HG03060 (cell line): ENCODE measurements at regions not wholly inside any gene's neighbourhood (a gene's known extent, or its start where the extent isn't known, plus 50 kb on each side); places are given as distances from the start of the nearest gene placed in this dataset.
"Not testable (repeated sequence)": the region's sequence is repeated elsewhere in the genome, so short reads cannot be mapped to it uniquely, and the experiment has no call there.

Source experiments
- ATAC-seq: cut with Tn5 transposase; IDR thresholded peaks from one replicate; pipeline ENCODE4 v1.9.1; 2021; ENCODE audit warnings: low read depth, moderate number of reproducible peaks; ENCODE audit not compliant: unreplicated experiment

DNA sequence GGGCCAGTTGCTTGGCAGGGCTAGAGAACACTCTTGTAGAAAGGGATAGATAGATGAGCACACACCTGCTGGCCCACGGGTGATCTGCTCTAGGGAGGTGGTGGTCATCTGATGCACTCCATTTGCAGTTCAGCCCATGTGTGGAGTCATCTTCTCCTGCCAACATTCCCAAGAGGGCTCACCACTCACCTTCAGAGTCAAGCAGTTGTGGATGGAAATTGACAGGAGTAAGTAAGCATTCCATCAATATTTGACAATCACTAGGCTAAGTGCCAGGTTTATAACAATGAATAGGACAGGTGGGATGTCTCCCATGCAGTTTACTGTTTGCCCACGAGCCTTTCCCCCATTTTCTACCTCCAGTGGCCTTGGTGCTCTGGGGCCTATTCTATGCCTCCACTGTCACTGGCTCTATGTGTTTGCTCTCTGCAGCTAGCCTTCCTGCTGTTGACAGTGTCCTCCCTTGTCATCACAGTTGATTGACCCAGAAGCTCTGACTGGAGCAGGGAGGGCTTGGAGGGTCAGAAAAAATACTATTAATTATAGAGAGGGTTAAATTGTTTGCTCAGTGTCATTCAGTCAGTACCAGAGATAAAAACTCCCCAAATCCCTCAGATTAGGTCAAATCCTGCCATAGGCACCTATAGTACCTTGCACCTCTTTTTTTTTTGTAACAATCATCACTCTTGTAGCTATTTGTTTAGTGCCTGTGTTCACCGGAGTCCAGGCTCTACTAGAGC is 134.6 kb upstream of the PZP start:
- ATAC-seq: no peak

DNA sequence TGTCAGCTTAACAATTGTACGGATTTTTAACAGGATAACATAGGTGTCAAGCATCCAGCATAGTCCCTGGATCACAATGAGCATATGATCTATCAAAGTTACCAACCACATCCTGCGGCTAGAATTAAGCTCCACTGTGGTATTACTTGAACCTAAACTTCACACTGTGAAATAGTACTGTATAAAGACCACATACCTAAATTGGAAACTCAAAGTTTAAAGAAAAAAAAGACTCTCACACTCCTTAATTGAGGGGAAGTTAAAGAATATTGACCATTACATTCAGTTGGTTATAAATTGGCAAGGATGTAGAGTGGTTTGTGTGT is 133.0 kb upstream of the PZP start:
- no peak for ATAC-seq

DNA sequence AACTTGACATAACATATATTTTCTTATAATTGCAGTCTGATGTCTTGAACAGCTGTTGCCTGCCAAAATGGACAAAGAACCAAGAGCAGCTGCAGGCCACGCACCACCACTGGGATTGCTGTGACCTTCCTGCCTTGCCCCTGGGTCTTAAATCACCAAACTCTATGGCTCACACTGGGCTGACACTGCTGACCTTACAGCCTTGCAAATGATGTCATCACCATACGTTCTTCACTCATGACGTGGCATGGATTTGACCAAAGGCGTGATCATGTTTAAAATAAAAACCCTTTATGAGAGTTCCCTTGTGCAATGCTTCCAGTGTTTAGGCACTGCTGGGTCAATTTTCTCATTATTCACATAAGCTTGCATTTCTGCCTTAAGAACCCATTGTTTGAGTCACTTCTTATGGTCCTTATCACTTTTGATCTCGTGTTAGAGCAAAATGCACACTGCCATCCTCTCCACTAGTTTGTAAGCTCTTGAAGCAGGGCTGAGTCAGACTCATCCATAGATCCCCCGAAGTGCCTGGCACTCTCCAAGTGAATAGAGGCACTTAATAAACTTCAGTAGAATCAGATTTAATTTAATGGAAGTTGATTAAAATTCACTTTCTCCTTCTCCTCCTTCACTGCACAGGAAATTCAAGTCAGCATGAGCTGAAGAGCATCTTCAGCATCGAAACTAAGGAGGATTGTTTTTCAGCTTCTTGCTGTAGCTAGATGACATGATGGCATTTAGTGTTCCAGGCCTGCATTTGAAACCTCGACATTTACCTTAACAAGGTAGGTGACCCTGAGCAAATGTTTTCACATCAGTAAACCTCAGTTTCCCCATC is 132.4 kb upstream of the PZP start:
- no peak for ATAC-seq

DNA sequence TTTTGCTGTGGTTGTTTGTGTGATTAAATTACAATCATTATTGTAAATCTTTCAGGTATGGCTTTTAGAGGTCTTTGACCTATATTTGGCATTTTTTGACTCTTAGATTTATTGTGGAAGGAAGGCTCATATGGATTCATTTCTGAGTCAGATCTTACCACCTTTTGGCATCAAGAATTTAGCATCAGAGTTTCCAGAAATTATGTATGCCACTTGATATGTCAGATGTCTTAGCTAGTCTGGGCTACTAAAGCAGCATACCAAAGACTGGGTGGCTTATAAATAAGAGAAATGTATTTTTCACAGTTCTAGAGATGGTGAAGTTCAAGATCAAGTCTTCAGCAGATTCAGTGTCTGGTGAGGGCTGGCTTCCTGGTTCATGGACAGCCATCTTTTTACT is 129.5 kb upstream of the PZP start:
- ATAC-seq: no peak

DNA sequence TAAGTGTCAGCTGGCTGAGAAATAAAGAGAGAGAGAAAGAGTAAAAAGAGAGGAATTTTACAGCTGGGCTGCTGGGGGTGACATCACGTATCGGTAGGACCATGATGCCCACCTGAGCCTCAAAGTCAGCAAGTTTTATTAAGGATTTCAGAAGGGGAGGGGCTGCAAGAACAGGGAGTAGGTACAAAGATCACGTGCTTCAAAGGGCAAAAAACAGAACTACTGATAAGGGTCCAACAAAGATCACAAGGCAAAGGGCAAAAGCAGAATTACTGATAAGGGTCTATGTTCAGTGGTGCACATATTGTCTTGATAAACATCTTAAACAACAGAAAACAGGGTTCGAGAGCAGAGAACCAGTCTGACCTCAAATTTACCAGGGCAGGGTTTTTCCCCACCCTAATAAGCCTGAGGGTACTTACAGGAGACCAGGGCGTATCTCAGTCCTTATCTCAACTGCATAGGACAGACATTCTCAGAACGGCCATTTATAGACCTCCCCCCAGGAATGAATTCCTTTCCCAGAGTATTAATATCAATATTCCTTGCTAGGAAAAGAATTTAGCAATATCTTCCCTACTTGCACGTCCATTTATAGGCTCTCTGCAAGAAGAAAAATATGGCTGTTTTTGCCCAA is 128.3 kb upstream of the PZP start:
- ATAC-seq: not testable (repeated sequence)

DNA sequence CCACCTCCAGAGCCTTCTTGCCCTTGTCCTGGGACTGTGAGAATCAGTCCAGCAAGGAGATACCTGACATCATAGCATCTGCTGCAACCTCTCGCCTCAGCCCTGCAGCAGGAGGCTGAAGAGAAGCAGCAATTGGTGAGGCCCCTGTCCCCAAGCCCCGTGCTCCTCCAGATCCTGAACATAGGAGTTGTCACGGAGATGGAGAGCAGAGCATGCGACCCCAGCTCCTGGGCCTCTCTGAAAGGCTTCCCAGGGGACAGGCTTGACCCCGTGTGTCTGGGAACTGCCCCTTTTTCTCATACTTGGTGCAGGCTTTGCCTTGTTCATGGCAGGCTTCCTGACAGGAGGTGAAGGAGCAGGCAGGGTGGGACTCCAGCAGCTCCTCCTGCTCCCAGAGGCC is 127.7 kb upstream of the PZP start:
- ATAC-seq: no peak

DNA sequence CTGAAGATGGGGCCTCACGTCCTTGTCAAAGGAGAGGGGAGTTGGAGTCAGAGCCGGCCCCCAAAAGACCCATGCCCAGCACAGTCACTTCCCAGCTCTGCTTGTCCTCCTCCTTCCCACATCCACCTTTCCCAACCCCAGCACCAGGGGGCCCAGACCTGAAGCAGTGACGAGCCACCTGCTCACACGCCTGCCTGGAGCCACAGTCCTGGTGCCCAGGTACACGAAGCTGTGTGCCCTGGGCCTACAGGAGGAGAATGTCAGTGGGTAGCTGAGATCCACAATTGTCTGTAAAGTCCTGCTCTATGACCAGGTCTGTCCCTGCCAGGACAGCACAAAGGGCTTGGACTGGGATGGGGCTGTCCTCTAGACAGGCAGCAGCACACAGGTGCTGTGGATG is 126.8 kb upstream of the PZP start:
- ATAC-seq: no peak

DNA sequence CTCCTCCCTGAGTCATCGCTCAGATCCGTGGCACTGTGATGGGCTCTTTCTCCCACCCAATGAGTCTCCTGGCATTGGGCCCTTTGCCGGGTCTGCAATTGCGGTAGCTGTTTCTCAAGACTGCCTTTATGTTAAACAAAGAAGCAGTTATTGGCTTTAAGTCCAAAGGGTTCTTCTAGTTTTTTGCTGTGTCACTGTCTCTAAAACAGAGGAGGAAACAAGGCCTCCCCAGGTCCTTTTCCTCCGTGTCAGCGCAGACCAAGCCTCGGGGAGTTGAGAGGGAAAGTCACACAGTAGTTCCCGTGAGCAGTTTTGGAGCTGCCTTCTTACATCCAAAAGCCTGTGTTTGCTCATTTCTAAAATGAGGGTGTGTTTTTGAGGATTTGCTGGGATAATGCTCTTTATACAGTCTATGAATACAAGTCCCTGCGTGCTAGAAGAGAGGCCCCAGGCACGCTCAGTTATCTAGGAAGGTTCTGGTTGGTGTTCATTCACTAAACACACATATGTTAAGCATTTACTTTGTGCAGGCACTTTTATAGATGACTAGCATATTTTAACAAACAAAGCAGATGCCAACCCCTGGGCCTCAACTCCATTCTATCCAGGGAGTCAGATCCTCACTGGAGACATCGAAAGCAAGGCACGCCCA is 126.0 kb upstream of the PZP start:
- ATAC-seq: no peak

DNA sequence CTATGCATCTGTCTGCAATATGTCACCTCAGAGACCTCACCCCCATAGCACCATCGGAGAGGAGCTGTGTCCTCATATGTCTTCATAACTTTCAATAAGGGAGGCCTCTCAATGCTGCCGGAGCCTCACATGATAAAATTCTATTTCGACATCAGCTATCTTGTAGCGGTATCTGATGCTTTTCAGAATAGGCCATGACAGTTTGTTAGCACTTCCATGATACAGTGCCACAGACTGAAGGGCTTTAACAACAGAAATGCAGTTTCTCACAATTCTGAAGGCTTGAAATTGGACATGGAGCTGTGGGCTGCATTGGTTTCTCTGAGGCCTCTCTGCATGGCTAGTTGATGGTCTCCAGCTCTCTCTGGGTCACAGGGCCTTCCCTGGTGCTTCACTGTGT is 125.0 kb upstream of the PZP start:
- no peak for ATAC-seq

DNA sequence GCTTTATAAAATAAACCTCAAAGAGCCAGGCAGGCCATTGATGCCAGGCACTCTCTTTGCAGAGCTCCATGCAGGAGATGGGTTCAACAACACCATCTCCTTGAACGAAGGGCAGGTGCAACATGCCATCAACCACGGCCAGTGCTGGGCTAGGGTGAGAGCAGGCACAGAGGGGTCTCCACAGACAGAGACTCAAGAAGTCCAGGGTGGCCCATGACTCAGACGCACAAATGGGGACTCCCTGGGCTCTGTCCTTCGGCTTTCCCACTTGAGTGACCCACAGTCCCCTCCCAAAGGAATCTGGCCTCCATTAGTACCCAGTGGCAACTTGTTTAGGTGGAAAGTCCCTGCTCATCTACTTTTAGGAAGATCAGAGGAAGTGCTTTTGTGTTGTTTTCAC is 124.4 kb upstream of the PZP start:
- no peak for ATAC-seq

DNA sequence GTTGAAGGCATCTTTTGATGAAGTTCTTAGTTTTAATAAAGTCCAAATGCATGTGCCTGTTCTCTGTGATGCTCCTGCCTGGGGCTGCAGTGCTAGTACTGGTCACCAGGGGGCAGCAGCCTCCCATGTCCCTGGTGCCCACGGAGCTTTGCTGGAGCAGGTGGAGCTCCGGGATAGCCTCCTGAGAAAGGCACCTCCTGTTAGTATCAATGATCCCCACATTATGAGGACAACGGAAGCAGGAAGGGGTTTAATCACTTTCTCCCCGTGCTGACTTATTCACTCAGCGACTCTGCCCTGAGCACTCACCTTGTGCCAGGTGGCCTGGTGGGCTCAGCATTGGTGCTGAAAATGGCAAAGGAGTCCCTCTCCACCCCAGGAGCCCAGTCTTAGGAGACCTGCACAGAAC is 123.0 kb upstream of the PZP start:
- ATAC-seq: no peak

DNA sequence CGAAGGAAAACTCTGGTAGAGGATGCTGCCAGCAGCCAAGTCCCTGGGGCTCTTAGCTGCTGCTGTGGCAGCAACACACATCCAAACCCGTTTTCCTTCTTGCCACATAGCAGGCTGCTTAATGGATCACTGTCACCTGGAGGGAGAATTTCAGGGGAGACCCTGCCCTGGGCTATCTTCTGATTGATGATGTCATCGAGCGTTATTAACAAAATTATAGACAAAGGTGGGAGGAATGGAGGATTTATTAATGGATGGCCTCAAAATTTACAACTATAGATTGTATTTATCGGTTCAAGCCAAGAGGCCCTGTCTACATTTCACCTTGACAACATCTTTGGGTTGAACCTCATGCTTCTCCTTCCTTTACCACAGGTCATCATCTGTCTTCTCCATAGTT is 120.8 kb upstream of the PZP start:
- no peak for ATAC-seq

DNA sequence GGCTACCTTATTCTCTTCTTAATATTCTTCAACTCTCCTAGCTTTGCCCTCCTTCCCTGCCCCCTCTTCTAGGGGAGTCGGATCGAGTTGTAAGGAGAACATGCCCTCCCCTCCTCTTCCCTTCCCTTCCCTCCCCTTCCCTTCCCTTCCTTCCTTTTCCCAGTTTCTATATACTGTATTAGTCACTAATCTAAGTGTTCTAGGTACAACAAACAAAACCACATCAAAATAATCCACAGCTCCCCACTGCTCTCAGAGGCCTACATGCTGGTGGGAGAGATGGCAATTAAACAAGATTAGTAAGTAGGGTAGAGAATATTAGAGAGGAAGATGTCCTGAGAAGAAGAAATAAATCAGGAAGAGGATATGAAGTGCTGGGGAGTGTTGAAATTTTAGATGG is 119.9 kb upstream of the PZP start:
- ATAC-seq: no peak

DNA sequence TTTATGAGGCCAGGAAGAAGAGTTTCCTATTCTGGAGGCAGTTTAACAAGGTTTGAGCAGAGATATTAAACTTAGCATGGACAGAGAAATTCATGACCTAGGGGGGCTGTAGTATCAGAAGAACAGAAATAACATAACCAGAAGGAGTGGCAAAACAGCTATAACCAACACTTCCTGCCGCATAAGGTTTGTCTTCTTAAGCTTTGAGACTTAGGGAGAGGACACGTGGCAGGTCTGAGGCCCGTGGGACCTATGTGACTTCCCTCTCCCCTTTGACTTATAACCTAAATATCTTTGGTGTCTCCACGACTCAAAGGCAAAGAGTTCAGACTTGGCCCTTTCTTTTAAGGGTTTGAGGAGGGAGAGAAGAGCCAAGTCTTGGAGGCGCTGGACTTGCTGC is 119.1 kb upstream of the PZP start:
- ATAC-seq: no peak

DNA sequence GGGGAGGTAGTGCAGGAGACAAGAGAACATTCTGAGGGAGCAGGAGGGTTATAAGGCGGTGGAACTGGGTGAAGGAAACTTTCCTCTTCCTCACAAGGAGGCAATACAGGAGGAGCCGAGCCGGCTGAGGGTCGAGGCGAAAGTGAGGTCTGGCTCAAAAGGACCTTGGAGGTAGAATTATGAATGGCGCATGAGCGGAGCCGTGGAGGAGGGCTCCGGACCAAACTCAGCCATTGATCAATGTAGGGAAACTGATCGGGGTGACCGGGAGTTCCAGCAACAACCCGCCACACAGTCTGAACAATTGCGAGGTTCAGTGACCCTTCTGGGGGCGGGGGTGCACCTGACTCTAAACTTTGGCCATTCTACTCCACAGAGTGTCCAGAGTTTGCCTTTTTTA is 118.7 kb upstream of the PZP start:
- not testable (repeated sequence) for ATAC-seq

DNA sequence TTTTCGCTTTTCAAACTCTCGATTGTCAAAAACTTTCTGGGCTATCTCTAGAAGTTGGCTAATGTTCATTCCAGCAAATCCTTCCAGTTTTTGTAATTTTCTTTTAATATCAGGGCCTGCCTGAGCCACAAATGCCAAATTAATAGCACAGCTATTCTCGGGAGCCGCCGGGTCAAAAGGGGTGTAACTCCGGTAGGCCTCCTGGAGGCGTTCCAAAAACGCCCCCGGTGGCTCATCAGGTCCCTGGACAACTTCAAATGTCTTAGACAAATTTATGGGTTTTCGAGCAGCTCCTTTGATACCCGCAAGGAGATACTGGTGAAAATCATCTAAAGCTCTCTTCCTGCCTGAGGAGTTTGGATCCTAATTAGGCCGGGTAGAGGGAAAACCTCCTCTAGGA is 117.9 kb upstream of the PZP start:
- no peak for ATAC-seq

DNA sequence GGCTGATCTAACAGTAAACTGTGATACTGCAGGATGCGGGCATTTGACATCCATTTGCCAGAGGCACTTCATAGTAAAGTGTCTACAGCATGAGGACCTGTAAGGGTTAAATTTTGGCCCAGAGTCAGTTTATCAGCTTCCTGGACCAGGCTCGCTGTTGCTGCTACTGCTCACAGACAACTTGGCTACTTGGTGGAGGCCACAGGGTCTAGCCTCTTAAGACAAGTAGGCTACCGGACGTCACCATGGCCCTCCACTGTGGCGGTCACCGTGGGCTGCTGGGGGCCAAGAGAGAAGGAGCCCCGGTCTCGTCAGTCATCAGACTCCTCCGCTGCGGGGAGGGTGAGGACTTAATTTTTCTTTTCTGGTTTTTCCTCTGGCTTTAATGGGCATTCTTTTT is 117.3 kb upstream of the PZP start:
- no peak for ATAC-seq

DNA sequence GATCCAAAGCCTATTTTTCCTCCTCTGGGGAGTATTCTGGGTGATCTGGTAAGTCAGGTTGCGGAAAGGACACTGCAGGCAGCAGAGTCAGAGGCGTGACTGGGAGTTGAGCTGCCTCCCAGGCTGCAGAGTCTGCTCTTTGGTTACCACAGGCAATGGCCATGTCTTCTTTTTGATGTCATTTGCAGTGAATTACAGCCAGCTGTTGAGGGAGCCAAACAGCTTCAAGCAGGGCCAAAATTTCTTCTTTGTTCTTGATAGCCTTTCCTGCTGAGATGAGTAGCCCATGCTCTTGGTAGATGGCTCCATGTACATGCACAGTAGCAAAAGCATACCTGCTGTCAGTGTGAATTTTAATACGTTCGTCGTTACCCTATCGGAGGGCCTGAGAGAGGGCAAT is 116.6 kb upstream of the PZP start:
- ATAC-seq: no peak

DNA sequence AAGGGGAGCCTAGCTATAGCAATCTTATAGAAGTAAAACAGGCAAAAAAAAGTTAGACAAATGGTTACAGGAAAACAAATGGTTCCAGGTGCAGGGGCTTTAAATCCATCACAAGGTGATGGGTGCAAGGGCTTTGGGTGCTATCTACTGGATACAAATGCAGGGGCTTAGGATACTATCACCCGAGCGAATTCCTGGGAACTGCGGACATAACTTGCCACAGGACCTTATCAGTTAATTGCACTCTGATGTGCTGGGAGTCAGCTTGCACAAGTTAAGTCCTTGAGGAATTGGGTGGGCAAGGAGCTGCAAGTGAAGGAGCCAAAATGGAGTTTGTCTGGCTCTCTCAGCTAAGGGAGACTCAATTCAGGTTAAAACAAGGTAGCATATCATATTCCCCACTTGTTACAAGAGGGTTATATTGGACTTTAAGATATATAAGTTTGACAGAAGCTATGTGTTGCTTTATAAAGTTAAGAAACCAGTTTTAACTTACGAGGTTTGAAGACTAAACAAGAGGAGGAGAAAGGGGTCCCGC is 115.0 kb upstream of the PZP start:
- no peak for ATAC-seq

DNA sequence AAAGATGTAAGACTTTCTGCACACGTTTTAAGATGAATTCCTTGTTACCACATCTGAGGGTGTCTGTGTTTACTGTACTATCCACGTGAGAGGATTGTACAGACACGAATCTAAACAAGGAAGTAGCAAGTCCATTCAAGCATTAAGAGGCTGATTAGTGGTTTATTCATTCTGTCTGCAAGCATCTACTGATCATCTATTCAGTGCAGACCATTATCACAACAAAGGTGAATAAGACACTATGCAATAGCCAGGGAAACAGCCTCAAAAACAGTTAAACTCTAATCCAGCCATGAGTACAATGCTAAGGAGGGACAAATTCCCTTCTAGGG is 111.6 kb upstream of the PZP start:
- ATAC-seq: no peak
